Fibroblast of lung (primary cell): ENCODE measurements at regions not wholly inside any gene's neighbourhood (a gene's known extent, or its start where the extent isn't known, plus 50 kb on each side); places are given as distances from the start of the nearest gene placed in this dataset.

ENCODE experiments used
- CTCF ChIP-seq, 2 donors: IDR thresholded peaks in 1 of 2; conservative IDR thresholded peaks in 1 of 2; 1 replicate in 1 of 2; 2 replicates in 1 of 2; pipeline ENCODE4 v1.5.1; 2011 to 2012; ENCODE audit warnings: low read length in 2 of 2, control low read depth in 1 of 2, inconsistent platforms in 1 of 2, low read depth in 1 of 2, mild to moderate bottlenecking in 1 of 2
- EZH2 ChIP-seq: IDR thresholded peaks from 2 replicates; pipeline ENCODE4 v1.5.1; 2012; ENCODE audit warnings: low read length, control low read depth, mild to moderate bottlenecking; ENCODE audit errors: missing control alignments

GRCh38 chr13:66154976-66155375 lies 1075.2 kb downstream of the PCDH9 start:
- TF ChIP-seq EZH2 (no peak), CTCF (conservative IDR thresholded peaks at IDR 0.05 in 1 of 2, IDR thresholded peaks at IDR 0.05 in 1 of 2; ENCODE audit: low read depth in 1 of 2, low read length in 2 of 2) (no peak)
